ENCODE measurements at regions not wholly inside any gene's neighbourhood (a gene's known extent, or its start where the extent isn't known, plus 50 kb on each side); places are given as distances from the start of the nearest gene placed in this dataset.

- no peak for TF ChIP-seq CTCF (IDR thresholded peaks at IDR 0.05)
- TF ChIP-seq POLR2A (IDR thresholded peaks at IDR 0.05) = no peak
Observed at GRCh38 chr2:19078709-19079108, 279.7 kb downstream of the OSR1 start.
